GM10248 (cell line): ENCODE measurements at regions not wholly inside any gene's neighbourhood (a gene's known extent, or its start where the extent isn't known, plus 50 kb on each side); places are given as distances from the start of the nearest gene placed in this dataset.

Experiments used
- CTCF ChIA-PET: fragments of 300-600 bp; sonication (Branson Sonifier 250); formaldehyde crosslinking; extraction: SDS; loops from one replicate; lab custom pipeline; 2021; ENCODE audit warnings: antibody characterized with exemption; lab: Yijun Ruan, JAX
- POLR2A ChIA-PET: fragments of 350-650 bp; sonication (Branson Sonifier 250); formaldehyde crosslinking; extraction: SDS; loops from one replicate; lab custom pipeline; 2020; ENCODE audit warnings: antibody characterized with exemption; lab: Yijun Ruan, JAX
- DNase-seq: peaks from one replicate; pipeline ENCODE4 v3.0.0; 2012; ENCODE audit errors: extremely low spot score
- TF ChIP-seq, protein P1 (sequence below): IDR thresholded peaks from 2 replicates; pipeline ENCODE4 v1.5.1; 2012; ENCODE audit warnings: mild to moderate bottlenecking, low read depth; ENCODE audit errors: extremely low read depth, missing control alignments, control extremely low read depth

DNA sequence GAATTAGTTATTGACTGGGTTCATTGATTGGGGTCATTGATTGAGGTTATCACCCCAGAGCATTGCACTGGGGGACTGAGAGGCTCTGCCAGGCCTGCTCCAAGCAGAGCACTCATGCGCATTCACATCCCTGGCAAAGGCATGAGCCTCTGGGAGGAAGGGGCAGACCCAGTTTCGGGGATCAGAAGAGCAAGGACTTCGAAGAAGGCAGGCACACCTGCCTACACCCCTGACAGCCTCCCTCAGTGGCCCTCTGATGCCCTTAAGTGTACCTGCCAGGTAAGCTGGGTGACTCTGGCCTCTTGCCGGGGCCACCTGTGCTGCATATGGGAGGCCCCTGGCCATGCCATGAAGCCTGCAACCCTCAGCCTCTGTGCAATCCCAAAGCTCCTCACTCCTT, 181.1 kb downstream of the PTPN20 start:
- CTCF ChIA-PET: interaction anchor here (1.4 to 2.0 kb wide), 2 partner anchors 9 to 45 kb away, joined by 3 to 4 read pairs; no protein-coding TSS in a partner anchor
- TF ChIP-seq, protein P1, sequence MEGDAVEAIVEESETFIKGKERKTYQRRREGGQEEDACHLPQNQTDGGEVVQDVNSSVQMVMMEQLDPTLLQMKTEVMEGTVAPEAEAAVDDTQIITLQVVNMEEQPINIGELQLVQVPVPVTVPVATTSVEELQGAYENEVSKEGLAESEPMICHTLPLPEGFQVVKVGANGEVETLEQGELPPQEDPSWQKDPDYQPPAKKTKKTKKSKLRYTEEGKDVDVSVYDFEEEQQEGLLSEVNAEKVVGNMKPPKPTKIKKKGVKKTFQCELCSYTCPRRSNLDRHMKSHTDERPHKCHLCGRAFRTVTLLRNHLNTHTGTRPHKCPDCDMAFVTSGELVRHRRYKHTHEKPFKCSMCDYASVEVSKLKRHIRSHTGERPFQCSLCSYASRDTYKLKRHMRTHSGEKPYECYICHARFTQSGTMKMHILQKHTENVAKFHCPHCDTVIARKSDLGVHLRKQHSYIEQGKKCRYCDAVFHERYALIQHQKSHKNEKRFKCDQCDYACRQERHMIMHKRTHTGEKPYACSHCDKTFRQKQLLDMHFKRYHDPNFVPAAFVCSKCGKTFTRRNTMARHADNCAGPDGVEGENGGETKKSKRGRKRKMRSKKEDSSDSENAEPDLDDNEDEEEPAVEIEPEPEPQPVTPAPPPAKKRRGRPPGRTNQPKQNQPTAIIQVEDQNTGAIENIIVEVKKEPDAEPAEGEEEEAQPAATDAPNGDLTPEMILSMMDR: no peak
- DNase-seq: no peak
- POLR2A ChIA-PET: no interaction called here

DNA sequence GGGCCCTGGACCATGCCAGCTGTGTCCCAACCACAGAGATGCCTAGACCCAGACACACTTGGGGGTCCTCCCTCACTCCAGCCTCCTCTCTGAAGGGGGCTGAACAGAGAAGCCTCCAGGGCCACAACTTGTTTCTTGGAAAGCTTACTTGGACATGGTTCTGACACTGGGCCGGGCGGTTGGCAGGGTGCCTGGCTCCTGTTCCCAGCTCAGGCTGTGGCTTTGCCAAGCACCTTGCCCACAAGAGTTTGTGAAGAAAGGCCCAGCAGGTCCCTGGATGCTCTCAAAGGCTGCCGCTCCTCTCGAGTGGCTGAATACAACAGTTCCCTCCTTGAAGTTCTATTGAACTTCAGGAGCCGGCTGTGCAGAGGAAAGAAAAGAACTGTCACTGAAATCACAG, 181.6 kb downstream of the PTPN20 start:
- DNase-seq: no peak
- CTCF ChIA-PET: interaction anchor here (1.4 to 2.0 kb wide), 2 partner anchors 9 to 45 kb away, joined by 3 to 4 read pairs; no protein-coding TSS in a partner anchor
- TF ChIP-seq, protein P1: no peak
- POLR2A ChIA-PET: no interaction called here

DNA sequence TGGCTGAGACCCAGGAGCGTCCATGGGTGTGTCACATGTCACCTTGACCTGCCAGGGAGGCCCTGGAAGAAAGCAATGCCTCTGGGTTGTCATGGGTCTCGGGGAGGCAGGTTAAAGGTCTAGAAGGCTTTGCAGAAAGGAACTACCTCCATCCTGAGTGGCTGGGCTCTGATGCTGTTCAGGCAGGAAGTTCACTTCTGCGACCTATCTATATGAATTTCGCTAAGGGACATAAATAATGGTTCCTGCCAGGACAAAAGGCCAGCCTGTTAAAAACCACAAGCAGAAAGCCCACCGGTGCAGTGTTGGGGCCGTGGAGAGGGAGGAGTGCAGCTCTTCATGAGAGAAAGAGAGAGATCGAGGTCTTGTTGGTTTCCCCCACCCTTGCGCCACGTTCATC, 182.9 kb downstream of the PTPN20 start:
- CTCF ChIA-PET: no interaction called here
- POLR2A ChIA-PET: no interaction called here
- no peak for DNase-seq
- TF ChIP-seq, protein P1: no peak

DNA sequence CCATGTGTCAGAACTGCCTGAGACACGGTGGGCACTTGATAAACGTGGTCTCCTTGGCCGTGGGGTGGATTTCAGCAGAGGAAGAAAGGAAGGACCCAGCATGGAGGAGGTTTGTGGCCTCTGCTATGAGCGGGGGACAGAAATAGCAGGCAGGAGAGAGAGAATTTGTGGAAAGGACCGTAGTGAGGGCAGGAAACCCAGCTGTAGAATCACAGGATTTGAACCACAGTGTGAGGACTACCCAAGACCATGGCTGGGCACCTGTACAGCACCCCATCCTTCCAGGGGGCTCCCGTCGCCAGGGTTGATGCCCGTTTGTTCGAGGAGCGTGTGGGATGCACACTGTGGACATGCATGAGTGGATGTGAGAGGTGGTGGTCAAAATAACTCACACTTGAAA, 183.4 kb downstream of the PTPN20 start:
- TF ChIP-seq, protein P1: no peak
- ChIA-PET POLR2A (no interaction called here), CTCF (no interaction called here)
- no peak for DNase-seq

DNA sequence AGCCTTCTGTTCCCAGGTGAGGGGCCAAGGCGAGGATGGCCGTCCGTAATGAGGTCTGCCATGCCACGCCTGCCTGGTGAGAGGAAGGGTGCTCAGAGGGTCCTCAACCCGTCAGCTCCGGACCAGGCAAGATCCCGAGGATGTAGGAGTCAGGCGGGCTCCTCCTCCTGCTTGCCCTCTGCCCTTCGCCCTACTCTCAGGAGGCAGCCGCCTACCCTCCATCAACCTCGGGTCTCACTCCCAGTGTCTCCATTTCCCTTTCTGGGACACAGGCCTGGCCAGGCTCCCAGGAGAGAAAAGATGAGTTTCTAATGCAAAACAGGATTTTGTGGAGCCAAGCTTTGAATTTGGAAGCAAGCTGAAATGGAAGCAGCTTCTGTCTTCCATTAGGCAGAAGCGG, 184.0 kb downstream of the PTPN20 start:
- ChIA-PET CTCF (no interaction called here), POLR2A (no interaction called here)

DNA sequence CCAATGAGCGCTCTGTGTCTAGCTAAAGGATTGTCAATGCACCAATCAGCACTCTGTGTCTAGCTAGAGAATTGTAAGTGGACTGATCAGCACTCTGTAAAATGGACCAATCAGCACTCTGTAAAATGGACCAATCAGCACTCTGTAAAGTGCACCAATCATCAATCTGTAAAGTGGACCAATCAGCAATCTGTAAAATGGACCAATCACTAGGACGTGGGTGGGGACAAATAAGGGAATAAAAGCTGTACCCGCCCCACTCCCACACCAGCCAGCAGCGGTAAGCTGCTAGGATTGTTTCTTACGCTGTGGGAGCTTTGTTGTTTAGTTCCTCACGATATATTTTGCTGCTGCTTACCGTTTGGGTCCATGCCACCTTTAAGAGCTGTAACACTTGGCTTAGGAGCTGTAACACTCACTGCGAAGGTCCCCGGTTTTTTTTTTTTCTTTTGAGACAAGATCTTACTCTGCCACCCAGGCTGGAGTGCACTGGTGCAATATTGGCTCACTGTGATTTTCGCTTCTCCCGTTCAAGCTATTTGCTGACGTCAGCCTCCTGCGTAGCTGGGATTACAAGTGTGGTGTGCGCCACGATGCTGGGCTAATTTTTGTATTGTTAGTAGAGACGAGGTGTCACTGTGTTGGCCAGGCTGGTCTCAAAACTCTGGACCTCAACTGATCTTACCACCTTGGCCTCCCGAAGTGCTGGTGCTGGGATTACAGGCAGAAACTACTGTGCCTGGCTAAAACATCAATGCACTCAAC, 184.8 kb downstream of the PTPN20 start:
- ChIA-PET CTCF (interaction anchor here (1.1 kb wide), 1 partner anchor 14 kb away, joined by 5 read pairs; no protein-coding TSS in a partner anchor), POLR2A (no interaction called here)
- DNase-seq: no peak
- TF ChIP-seq, protein P1: no peak

More for the DNA sequence above, 184.0 kb downstream of the PTPN20 start:
- TF ChIP-seq, protein P1: no peak
- DNase-seq: no peak
